SK-N-SH (cell line): ENCODE measurements at regions not wholly inside any gene's neighbourhood (a gene's known extent, or its start where the extent isn't known, plus 50 kb on each side); places are given as distances from the start of the nearest gene placed in this dataset.

Experiments
- CTCF ChIA-PET: fragments of 300-600, 350-600 bp; formaldehyde crosslinking; extraction: SDS; loops from one replicate; lab custom pipeline; 2021; lab: Yijun Ruan, JAX
- POLR2A ChIA-PET: fragments of 350-600 bp; sonication (Branson Sonifier 250); formaldehyde crosslinking; extraction: SDS; loops from one replicate; lab custom pipeline; 2020; ENCODE audit warnings: antibody characterized with exemption, inconsistent platforms; lab: Yijun Ruan, JAX
- DNase-seq: peaks from one replicate; pipeline ENCODE4 v3.0.0; 2012
- H2AFZ ChIP-seq: fragments of 200-600 bp; sonication (generic); 2 replicates; pipeline ENCODE4 v1.8.1; 2016; ENCODE audit warnings: antibody characterized with exemption, mild to moderate bottlenecking, low read depth
- H3F3A ChIP-seq: fragments of 200-600 bp; sonication (generic); replicated peaks from 2 replicates; pipeline ENCODE3; 2016; ENCODE audit warnings: antibody characterized with exemption, mild to moderate bottlenecking; ENCODE audit not compliant: insufficient read depth
- H3K27ac ChIP-seq, 2 experiments: fragments of 200-500 bp in 1 of 2; fragments of 200-600 bp in 1 of 2; sonication (Bioruptor generic) in 1 of 2; sonication (generic), shearing (Covaris generic) in 1 of 2; 2 replicates each; pipeline versions ENCODE4 v1.5.1 to v1.6.1; 2014 to 2016; ENCODE audit warnings: low read depth in 2 of 2, inconsistent platforms in 1 of 2, low read length in 1 of 2, mild to moderate bottlenecking in 1 of 2, mixed read lengths in 1 of 2
- H3K27me3 ChIP-seq: fragments of 200-600 bp; sonication (generic), shearing (Covaris generic); 2 replicates; pipeline ENCODE4 v1.6.1; 2016; ENCODE audit warnings: mixed run types; ENCODE audit not compliant: insufficient read depth
- H3K36me3 ChIP-seq, 2 experiments: fragments of 200-500 bp in 1 of 2; fragments of 200-600 bp in 1 of 2; sonication (Bioruptor generic) in 1 of 2; sonication (generic) in 1 of 2; replicated peaks in 1 of 2; 2 replicates each; pipeline versions ENCODE3 to v1.5.1; 2014 to 2016; ENCODE audit warnings: low read length in 1 of 2, mild to moderate bottlenecking in 1 of 2; ENCODE audit not compliant: insufficient read depth in 2 of 2, control insufficient read depth in 1 of 2
- H3K4me1 ChIP-seq, 2 experiments: fragments of 200-500 bp in 1 of 2; fragments of 200-600 bp in 1 of 2; sonication (Bioruptor generic) in 1 of 2; sonication (generic), shearing (Covaris generic) in 1 of 2; 2 replicates each; pipeline versions ENCODE4 v1.5.1 to v1.6.1; 2014 to 2016; ENCODE audit warnings: low read depth in 1 of 2, low read length in 1 of 2, mixed run types in 1 of 2; ENCODE audit not compliant: insufficient read depth in 2 of 2, control insufficient read depth in 1 of 2
- H3K4me2 ChIP-seq: fragments of 200-600 bp; sonication (generic), shearing (Covaris generic); 2 replicates; pipeline ENCODE4 v1.6.1; 2017; ENCODE audit warnings: mixed run types
- H3K4me3 ChIP-seq, 2 experiments: fragments of 200-500 bp in 1 of 2; fragments of 200-600 bp in 1 of 2; sonication (Bioruptor generic) in 1 of 2; sonication (generic), shearing (Covaris generic) in 1 of 2; 2 replicates each; pipeline versions ENCODE4 v1.5.1 to v1.8.1; 2014 to 2016; ENCODE audit warnings: low read depth in 2 of 2, inconsistent platforms in 1 of 2, low read length in 1 of 2, mild to moderate bottlenecking in 1 of 2, mixed read lengths in 1 of 2, moderate library complexity in 1 of 2
- H3K79me2 ChIP-seq: fragments of 200-600 bp; sonication (generic); 2 replicates; pipeline ENCODE4 v1.8.1; 2017; ENCODE audit warnings: mild to moderate bottlenecking; ENCODE audit not compliant: insufficient read depth
- H3K9ac ChIP-seq: fragments of 200-600 bp; sonication (generic); 2 replicates; pipeline ENCODE4 v1.6.1; 2017; ENCODE audit warnings: mixed run types
- H3K9me2 ChIP-seq: fragments of 200-600 bp; sonication (generic); 2 replicates; pipeline ENCODE4 v1.6.1; 2017; ENCODE audit warnings: mixed run types
- H3K9me3 ChIP-seq: fragments of 200-600 bp; sonication (generic); 2 replicates; pipeline ENCODE4 v1.6.1; 2017; ENCODE audit warnings: mixed run types, mild to moderate bottlenecking, moderate library complexity
- H4K20me1 ChIP-seq: fragments of 200-600 bp; sonication (generic); 2 replicates; pipeline ENCODE4 v1.6.1; 2017; ENCODE audit warnings: mild to moderate bottlenecking, mixed run types; ENCODE audit not compliant: insufficient read depth
- EP300 ChIP-seq, 2 experiments: IDR thresholded peaks; 2 replicates each; pipeline versions ENCODE4 v1.4.0 to v1.6.1; 2012; ENCODE audit warnings: borderline replicate concordance in 1 of 2, low read depth in 1 of 2, low read length in 1 of 2
- EZH2phosphoT487 ChIP-seq: fragments of 200-600 bp; sonication (generic); IDR thresholded peaks from 2 replicates; pipeline ENCODE4 v1.6.1; 2017; ENCODE audit warnings: low read depth, mixed run types, mild to moderate bottlenecking, antibody characterized with exemption, moderate library complexity, borderline replicate concordance
- GATA2 ChIP-seq: sonication (generic); formaldehyde crosslinking; IDR thresholded peaks from 2 replicates; pipeline ENCODE4 v1.5.0; 2020; ENCODE audit warnings: mild to moderate bottlenecking, missing genetic modification reagents
- MEF2A ChIP-seq: IDR thresholded peaks from 2 replicates; pipeline ENCODE4 v1.4.0; 2012; ENCODE audit warnings: low read depth, borderline replicate concordance
- NRF1 ChIP-seq: IDR thresholded peaks from 2 replicates; pipeline ENCODE4 v1.6.1; 2012; ENCODE audit warnings: low read depth, mild to moderate bottlenecking, low read length
- POLR2AphosphoS5 ChIP-seq: IDR thresholded peaks from 2 replicates; pipeline ENCODE4 v1.6.1; 2012; ENCODE audit warnings: low read depth, low read length
- RAD21 ChIP-seq: IDR thresholded peaks from 2 replicates; pipeline ENCODE4 v1.6.1; 2012; ENCODE audit warnings: mild to moderate bottlenecking, low read length
- RCOR1 ChIP-seq: fragments of 150-350 bp; IDR thresholded peaks from 2 replicates; pipeline ENCODE4 v1.6.1; 2017; ENCODE audit warnings: antibody characterized with exemption, low read length
- RXRA ChIP-seq: IDR thresholded peaks from 2 replicates; pipeline ENCODE4 v1.4.0; 2012; ENCODE audit warnings: low read depth, mild to moderate bottlenecking, borderline replicate concordance
- TAF1 ChIP-seq: IDR thresholded peaks from 2 replicates; pipeline ENCODE4 v1.6.1; 2012; ENCODE audit warnings: low read depth, mild to moderate bottlenecking, low read length, moderate library complexity, borderline replicate concordance
- TCF12 ChIP-seq: IDR thresholded peaks from 2 replicates; pipeline ENCODE4 v1.4.0; 2012
- TEAD4 ChIP-seq: IDR thresholded peaks from 2 replicates; pipeline ENCODE4 v1.4.0; 2012; ENCODE audit warnings: mild to moderate bottlenecking, borderline replicate concordance; ENCODE audit not compliant: insufficient read depth
- WGBS: methylation state at CpG from one replicate; pipeline ENCODE4 v1.1.6; 2017; ENCODE audit warnings: low lambda C conversion rate; 5-methylcytosine and 5-hydroxymethylcytosine counted together
- TF ChIP-seq, protein P1 (sequence below): IDR thresholded peaks from 2 replicates; pipeline ENCODE4 v1.4.0; 2012; ENCODE audit warnings: low read depth, borderline replicate concordance
- TF ChIP-seq, protein P2 (sequence below): IDR thresholded peaks from 2 replicates; pipeline ENCODE4 v1.4.0; 2012; ENCODE audit warnings: low read depth, borderline replicate concordance
- TF ChIP-seq, protein P3 (sequence below): fragments of 200-600 bp; sonication (generic); IDR thresholded peaks from 2 replicates; pipeline ENCODE4 v1.6.1; 2017; ENCODE audit warnings: antibody characterized with exemption, mild to moderate bottlenecking, moderate library complexity
- TF ChIP-seq, protein P4 (sequence below): IDR thresholded peaks from 2 replicates; pipeline ENCODE4 v1.4.0; 2012; ENCODE audit warnings: low read depth
- TF ChIP-seq, protein P5 (sequence below): IDR thresholded peaks from 2 replicates; pipeline ENCODE4; 2012

DNA sequence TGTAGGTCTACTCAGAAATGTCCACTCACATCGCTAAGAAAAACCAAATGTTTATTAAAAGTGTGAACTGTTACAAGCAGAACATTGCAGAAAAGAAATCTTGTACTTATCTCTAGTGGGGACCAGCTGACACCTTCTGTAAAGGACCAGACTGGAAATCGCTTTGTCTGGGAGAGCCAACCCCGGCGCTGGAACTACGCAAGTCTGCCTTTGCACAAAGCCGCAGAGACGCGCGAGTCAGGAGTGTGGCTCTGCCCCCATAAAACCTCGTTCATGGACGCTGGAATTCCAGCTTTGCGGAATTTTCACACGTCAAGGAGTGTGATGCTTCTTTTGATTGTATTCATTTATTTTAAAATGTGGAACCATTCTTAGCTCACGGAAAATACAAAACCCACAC lies 141.9 kb upstream of the SALL3 start:
- ChIA-PET POLR2A (no interaction called here), CTCF (no interaction called here)
- Histone ChIP-seq H3K9me3 (no peaks in the 10 kb centered on the region), H3K27ac (no peak overlapping the region), H3F3A (no peaks in the 10 kb centered on the region), H3K4me3 (no peak overlapping the region), H2AFZ (no peak overlapping the region), H3K9ac (no peak overlapping the region), H3K79me2 (no peaks in the 10 kb centered on the region), H3K4me1 (no peaks in the 10 kb centered on the region), H3K4me2 (no peak overlapping the region), H4K20me1 (no peaks in the 10 kb centered on the region), H3K36me3 (no peaks in the 10 kb centered on the region), H3K27me3 (no peaks in the 10 kb centered on the region), H3K9me2 (0 out of 2 replicates have a peak, but pooled peaks cover 5% of the 10 kb centered on the region)
- 53% methylated on average over 8 of the region's 14 CpGs for WGBS
- no peak for DNase-seq
- TF ChIP-seq GATA2 (no peak), EZH2phosphoT487 (no peak), RXRA (no peak), RAD21 (no peak), TAF1 (no peak), EP300 (IDR thresholded peaks at IDR 0.05; ENCODE audit: borderline replicate concordance in 1 of 2, low read depth in 1 of 2, low read length in 1 of 2) (no peak)
- TF ChIP-seq, protein P1, sequence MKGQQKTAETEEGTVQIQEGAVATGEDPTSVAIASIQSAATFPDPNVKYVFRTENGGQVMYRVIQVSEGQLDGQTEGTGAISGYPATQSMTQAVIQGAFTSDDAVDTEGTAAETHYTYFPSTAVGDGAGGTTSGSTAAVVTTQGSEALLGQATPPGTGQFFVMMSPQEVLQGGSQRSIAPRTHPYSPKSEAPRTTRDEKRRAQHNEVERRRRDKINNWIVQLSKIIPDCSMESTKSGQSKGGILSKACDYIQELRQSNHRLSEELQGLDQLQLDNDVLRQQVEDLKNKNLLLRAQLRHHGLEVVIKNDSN, result no peak
- TF ChIP-seq, protein P2, sequence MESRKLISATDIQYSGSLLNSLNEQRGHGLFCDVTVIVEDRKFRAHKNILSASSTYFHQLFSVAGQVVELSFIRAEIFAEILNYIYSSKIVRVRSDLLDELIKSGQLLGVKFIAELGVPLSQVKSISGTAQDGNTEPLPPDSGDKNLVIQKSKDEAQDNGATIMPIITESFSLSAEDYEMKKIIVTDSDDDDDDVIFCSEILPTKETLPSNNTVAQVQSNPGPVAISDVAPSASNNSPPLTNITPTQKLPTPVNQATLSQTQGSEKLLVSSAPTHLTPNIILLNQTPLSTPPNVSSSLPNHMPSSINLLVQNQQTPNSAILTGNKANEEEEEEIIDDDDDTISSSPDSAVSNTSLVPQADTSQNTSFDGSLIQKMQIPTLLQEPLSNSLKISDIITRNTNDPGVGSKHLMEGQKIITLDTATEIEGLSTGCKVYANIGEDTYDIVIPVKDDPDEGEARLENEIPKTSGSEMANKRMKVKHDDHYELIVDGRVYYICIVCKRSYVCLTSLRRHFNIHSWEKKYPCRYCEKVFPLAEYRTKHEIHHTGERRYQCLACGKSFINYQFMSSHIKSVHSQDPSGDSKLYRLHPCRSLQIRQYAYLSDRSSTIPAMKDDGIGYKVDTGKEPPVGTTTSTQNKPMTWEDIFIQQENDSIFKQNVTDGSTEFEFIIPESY, result no peak
- TF ChIP-seq, protein P3, sequence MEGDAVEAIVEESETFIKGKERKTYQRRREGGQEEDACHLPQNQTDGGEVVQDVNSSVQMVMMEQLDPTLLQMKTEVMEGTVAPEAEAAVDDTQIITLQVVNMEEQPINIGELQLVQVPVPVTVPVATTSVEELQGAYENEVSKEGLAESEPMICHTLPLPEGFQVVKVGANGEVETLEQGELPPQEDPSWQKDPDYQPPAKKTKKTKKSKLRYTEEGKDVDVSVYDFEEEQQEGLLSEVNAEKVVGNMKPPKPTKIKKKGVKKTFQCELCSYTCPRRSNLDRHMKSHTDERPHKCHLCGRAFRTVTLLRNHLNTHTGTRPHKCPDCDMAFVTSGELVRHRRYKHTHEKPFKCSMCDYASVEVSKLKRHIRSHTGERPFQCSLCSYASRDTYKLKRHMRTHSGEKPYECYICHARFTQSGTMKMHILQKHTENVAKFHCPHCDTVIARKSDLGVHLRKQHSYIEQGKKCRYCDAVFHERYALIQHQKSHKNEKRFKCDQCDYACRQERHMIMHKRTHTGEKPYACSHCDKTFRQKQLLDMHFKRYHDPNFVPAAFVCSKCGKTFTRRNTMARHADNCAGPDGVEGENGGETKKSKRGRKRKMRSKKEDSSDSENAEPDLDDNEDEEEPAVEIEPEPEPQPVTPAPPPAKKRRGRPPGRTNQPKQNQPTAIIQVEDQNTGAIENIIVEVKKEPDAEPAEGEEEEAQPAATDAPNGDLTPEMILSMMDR, result no peak

DNA sequence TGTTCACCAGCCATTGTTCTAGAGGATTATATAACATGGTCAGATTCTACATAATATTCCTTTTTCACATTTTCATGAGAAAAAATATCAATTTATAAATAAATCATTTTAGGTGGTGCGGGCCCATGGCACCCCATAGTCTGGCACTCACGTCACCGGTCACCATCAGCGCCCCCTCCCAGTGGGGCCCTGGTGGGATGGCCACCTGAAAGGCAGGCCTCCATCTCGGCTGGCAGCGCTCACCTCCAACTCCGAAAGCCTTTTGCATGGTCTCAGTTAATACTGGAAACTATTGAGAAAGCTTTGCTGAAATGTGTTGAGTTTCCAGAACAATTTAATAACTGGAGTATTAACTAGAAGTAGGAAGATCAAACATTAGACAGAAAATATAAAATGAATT lies 141.4 kb upstream of the SALL3 start:
- ChIA-PET CTCF (no interaction called here), POLR2A (no interaction called here)
- Histone ChIP-seq H3K9me3 (no peaks in the 10 kb centered on the region), H3K4me3 (no peak overlapping the region), H3K9ac (no peak overlapping the region), H3K79me2 (no peaks in the 10 kb centered on the region), H3K9me2 (0 out of 2 replicates have a peak, but pooled peaks cover 5% of the 10 kb centered on the region), H3F3A (no peaks in the 10 kb centered on the region), H3K4me1 (no peaks in the 10 kb centered on the region), H3K27me3 (no peaks in the 10 kb centered on the region), H3K36me3 (no peaks in the 10 kb centered on the region), H3K27ac (no peak overlapping the region), H4K20me1 (no peaks in the 10 kb centered on the region), H3K4me2 (no peak overlapping the region), H2AFZ (no peak overlapping the region)
- DNase-seq, result no peak
- TF ChIP-seq POLR2AphosphoS5, result no peak
- TF ChIP-seq NRF1, result no peak
- TF ChIP-seq RXRA, result no peak
- TF ChIP-seq, protein P4, sequence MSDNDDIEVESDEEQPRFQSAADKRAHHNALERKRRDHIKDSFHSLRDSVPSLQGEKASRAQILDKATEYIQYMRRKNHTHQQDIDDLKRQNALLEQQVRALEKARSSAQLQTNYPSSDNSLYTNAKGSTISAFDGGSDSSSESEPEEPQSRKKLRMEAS, result no peak
- TF ChIP-seq MEF2A, result no peak
- no peak for TF ChIP-seq TEAD4
- no peak for TF ChIP-seq TCF12
- no peak for TF ChIP-seq EP300 (IDR thresholded peaks at IDR 0.05; ENCODE audit: borderline replicate concordance in 1 of 2, low read depth in 1 of 2, low read length in 1 of 2)
- TF ChIP-seq, protein P5, sequence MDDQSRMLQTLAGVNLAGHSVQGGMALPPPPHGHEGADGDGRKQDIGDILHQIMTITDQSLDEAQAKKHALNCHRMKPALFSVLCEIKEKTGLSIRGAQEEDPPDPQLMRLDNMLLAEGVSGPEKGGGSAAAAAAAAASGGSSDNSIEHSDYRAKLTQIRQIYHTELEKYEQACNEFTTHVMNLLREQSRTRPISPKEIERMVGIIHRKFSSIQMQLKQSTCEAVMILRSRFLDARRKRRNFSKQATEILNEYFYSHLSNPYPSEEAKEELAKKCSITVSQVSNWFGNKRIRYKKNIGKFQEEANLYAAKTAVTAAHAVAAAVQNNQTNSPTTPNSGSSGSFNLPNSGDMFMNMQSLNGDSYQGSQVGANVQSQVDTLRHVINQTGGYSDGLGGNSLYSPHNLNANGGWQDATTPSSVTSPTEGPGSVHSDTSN, result no peak
- TF ChIP-seq RCOR1, result no peak
- 33% methylated on average over 7 of the region's 7 CpGs for WGBS
